GM21717 (cell line): ENCODE measurements at regions not wholly inside any gene's neighbourhood (a gene's known extent, or its start where the extent isn't known, plus 50 kb on each side); places are given as distances from the start of the nearest gene placed in this dataset.
"Not testable (repeated sequence)": the region's sequence is repeated elsewhere in the genome, so short reads cannot be mapped to it uniquely, and the experiment has no call there.

Experiments used
- ATAC-seq: cut with Tn5 transposase; IDR thresholded peaks from one replicate; pipeline ENCODE4 v1.9.1; 2021; ENCODE audit warnings: mild to moderate bottlenecking, moderate library complexity; ENCODE audit not compliant: unreplicated experiment

- ATAC-seq = not testable (repeated sequence)
Measured at GRCh38 chr21:5013455-5014304, 5507.7 kb upstream of the TPTE start.

- ATAC-seq = not testable (repeated sequence)
Measured at GRCh38 chr21:5015187-5015586, 5506.2 kb upstream of the TPTE start.

- not testable (repeated sequence) for ATAC-seq
Measured at GRCh38 chr21:5019120-5019519, 5502.3 kb upstream of the TPTE start.

- peak; percentile 36 for ATAC-seq
Measured at GRCh38 chr21:5021815-5022214, 5499.6 kb upstream of the TPTE start.

GRCh38 chr21:5022254-5022653, 5499.1 kb upstream of the TPTE start:
- peak; percentile 38 for ATAC-seq

- ATAC-seq = not testable (repeated sequence)
Measured at GRCh38 chr21:5022748-5023147, 5498.6 kb upstream of the TPTE start.

- ATAC-seq = not testable (repeated sequence)
Measured at GRCh38 chr21:5035147-5035546, 5486.2 kb upstream of the TPTE start.

GRCh38 chr21:5035587-5035986, 5485.8 kb upstream of the TPTE start:
- not testable (repeated sequence) for ATAC-seq

- not testable (repeated sequence) for ATAC-seq
Measured at GRCh38 chr21:5037606-5038331, 5483.6 kb upstream of the TPTE start.

- not testable (repeated sequence) for ATAC-seq
Measured at GRCh38 chr21:5039926-5040325, 5481.5 kb upstream of the TPTE start.

- not testable (repeated sequence) for ATAC-seq
Measured at GRCh38 chr21:5042583-5042982, 5478.8 kb upstream of the TPTE start.

- ATAC-seq = not testable (repeated sequence)
Measured at GRCh38 chr21:5044812-5045211, 5476.6 kb upstream of the TPTE start.

GRCh38 chr21:5051303-5052018, 5469.9 kb upstream of the TPTE start:
- ATAC-seq = not testable (repeated sequence)

- ATAC-seq = not testable (repeated sequence)
Measured at GRCh38 chr21:5055027-5055754, 5466.2 kb upstream of the TPTE start.

- peak; percentile 57 for ATAC-seq
Measured at GRCh38 chr21:5055996-5056962, 5465.1 kb upstream of the TPTE start.

GRCh38 chr21:5057077-5057476, 5464.3 kb upstream of the TPTE start:
- not testable (repeated sequence) for ATAC-seq

- not testable (repeated sequence) for ATAC-seq
Measured at GRCh38 chr21:5060364-5061083, 5460.9 kb upstream of the TPTE start.

- ATAC-seq = not testable (repeated sequence)
Measured at GRCh38 chr21:5064581-5065142, 5456.7 kb upstream of the TPTE start.
